SK-N-SH (cell line): ENCODE measurements at regions not wholly inside any gene's neighbourhood (a gene's known extent, or its start where the extent isn't known, plus 50 kb on each side); places are given as distances from the start of the nearest gene placed in this dataset.

Experiments
- CTCF ChIA-PET: fragments of 300-600, 350-600 bp; formaldehyde crosslinking; extraction: SDS; loops from one replicate; lab custom pipeline; 2021; lab: Yijun Ruan, JAX
- POLR2A ChIA-PET: fragments of 350-600 bp; sonication (Branson Sonifier 250); formaldehyde crosslinking; extraction: SDS; loops from one replicate; lab custom pipeline; 2020; ENCODE audit warnings: antibody characterized with exemption, inconsistent platforms; lab: Yijun Ruan, JAX
- DNase-seq: peaks from one replicate; pipeline ENCODE4 v3.0.0; 2012
- H2AFZ ChIP-seq: fragments of 200-600 bp; sonication (generic); 2 replicates; pipeline ENCODE4 v1.8.1; 2016; ENCODE audit warnings: antibody characterized with exemption, mild to moderate bottlenecking, low read depth
- H3F3A ChIP-seq: fragments of 200-600 bp; sonication (generic); replicated peaks from 2 replicates; pipeline ENCODE3; 2016; ENCODE audit warnings: antibody characterized with exemption, mild to moderate bottlenecking; ENCODE audit not compliant: insufficient read depth
- H3K27ac ChIP-seq, 2 experiments: fragments of 200-500 bp in 1 of 2; fragments of 200-600 bp in 1 of 2; sonication (Bioruptor generic) in 1 of 2; sonication (generic), shearing (Covaris generic) in 1 of 2; 2 replicates each; pipeline versions ENCODE4 v1.5.1 to v1.6.1; 2014 to 2016; ENCODE audit warnings: low read depth in 2 of 2, inconsistent platforms in 1 of 2, low read length in 1 of 2, mild to moderate bottlenecking in 1 of 2, mixed read lengths in 1 of 2
- H3K27me3 ChIP-seq: fragments of 200-600 bp; sonication (generic), shearing (Covaris generic); 2 replicates; pipeline ENCODE4 v1.6.1; 2016; ENCODE audit warnings: mixed run types; ENCODE audit not compliant: insufficient read depth
- H3K36me3 ChIP-seq, 2 experiments: fragments of 200-500 bp in 1 of 2; fragments of 200-600 bp in 1 of 2; sonication (Bioruptor generic) in 1 of 2; sonication (generic) in 1 of 2; replicated peaks in 1 of 2; 2 replicates each; pipeline versions ENCODE3 to v1.5.1; 2014 to 2016; ENCODE audit warnings: low read length in 1 of 2, mild to moderate bottlenecking in 1 of 2; ENCODE audit not compliant: insufficient read depth in 2 of 2, control insufficient read depth in 1 of 2
- H3K4me1 ChIP-seq, 2 experiments: fragments of 200-500 bp in 1 of 2; fragments of 200-600 bp in 1 of 2; sonication (Bioruptor generic) in 1 of 2; sonication (generic), shearing (Covaris generic) in 1 of 2; 2 replicates each; pipeline versions ENCODE4 v1.5.1 to v1.6.1; 2014 to 2016; ENCODE audit warnings: low read depth in 1 of 2, low read length in 1 of 2, mixed run types in 1 of 2; ENCODE audit not compliant: insufficient read depth in 2 of 2, control insufficient read depth in 1 of 2
- H3K4me2 ChIP-seq: fragments of 200-600 bp; sonication (generic), shearing (Covaris generic); 2 replicates; pipeline ENCODE4 v1.6.1; 2017; ENCODE audit warnings: mixed run types
- H3K4me3 ChIP-seq, 2 experiments: fragments of 200-500 bp in 1 of 2; fragments of 200-600 bp in 1 of 2; sonication (Bioruptor generic) in 1 of 2; sonication (generic), shearing (Covaris generic) in 1 of 2; 2 replicates each; pipeline versions ENCODE4 v1.5.1 to v1.8.1; 2014 to 2016; ENCODE audit warnings: low read depth in 2 of 2, inconsistent platforms in 1 of 2, low read length in 1 of 2, mild to moderate bottlenecking in 1 of 2, mixed read lengths in 1 of 2, moderate library complexity in 1 of 2
- H3K79me2 ChIP-seq: fragments of 200-600 bp; sonication (generic); 2 replicates; pipeline ENCODE4 v1.8.1; 2017; ENCODE audit warnings: mild to moderate bottlenecking; ENCODE audit not compliant: insufficient read depth
- H3K9ac ChIP-seq: fragments of 200-600 bp; sonication (generic); 2 replicates; pipeline ENCODE4 v1.6.1; 2017; ENCODE audit warnings: mixed run types
- H3K9me2 ChIP-seq: fragments of 200-600 bp; sonication (generic); 2 replicates; pipeline ENCODE4 v1.6.1; 2017; ENCODE audit warnings: mixed run types
- H3K9me3 ChIP-seq: fragments of 200-600 bp; sonication (generic); 2 replicates; pipeline ENCODE4 v1.6.1; 2017; ENCODE audit warnings: mixed run types, mild to moderate bottlenecking, moderate library complexity
- H4K20me1 ChIP-seq: fragments of 200-600 bp; sonication (generic); 2 replicates; pipeline ENCODE4 v1.6.1; 2017; ENCODE audit warnings: mild to moderate bottlenecking, mixed run types; ENCODE audit not compliant: insufficient read depth
- CHD2 ChIP-seq: fragments of 150-350 bp; IDR thresholded peaks from 2 replicates; pipeline ENCODE4 v1.6.1; 2018; ENCODE audit warnings: low read length; ENCODE audit not compliant: partially characterized antibody
- CTCF ChIP-seq: fragments of 200-600 bp; sonication (generic); IDR thresholded peaks from 2 replicates; pipeline ENCODE4 v1.6.1; 2017; ENCODE audit warnings: antibody characterized with exemption, mild to moderate bottlenecking, moderate library complexity
- ELF1 ChIP-seq: IDR thresholded peaks from 2 replicates; pipeline ENCODE4 v1.4.0; 2012
- EP300 ChIP-seq, 2 experiments: IDR thresholded peaks; 2 replicates each; pipeline versions ENCODE4 v1.4.0 to v1.6.1; 2012; ENCODE audit warnings: borderline replicate concordance in 1 of 2, low read depth in 1 of 2, low read length in 1 of 2
- FOSL2 ChIP-seq: IDR thresholded peaks from 2 replicates; pipeline ENCODE4 v1.4.0; 2012; ENCODE audit warnings: low read depth, mild to moderate bottlenecking, moderate library complexity, borderline replicate concordance
- FOXM1 ChIP-seq: IDR thresholded peaks from 2 replicates; pipeline ENCODE4 v1.4.0; 2012; ENCODE audit warnings: low read depth, mild to moderate bottlenecking
- GABPA ChIP-seq: IDR thresholded peaks from 2 replicates; pipeline ENCODE4 v1.4.0; 2012; ENCODE audit warnings: low read depth, mild to moderate bottlenecking
- IRF3 ChIP-seq: fragments of 150-350 bp; IDR thresholded peaks from 2 replicates; pipeline ENCODE4 v1.6.1; 2016; ENCODE audit warnings: mild to moderate bottlenecking, low read depth, low read length
- JUND ChIP-seq: IDR thresholded peaks from 2 replicates; pipeline ENCODE4 v1.4.0; 2012
- MAX ChIP-seq: IDR thresholded peaks from 2 replicates; pipeline ENCODE4 v1.4.0; 2012; ENCODE audit warnings: low read depth
- MEF2A ChIP-seq: IDR thresholded peaks from 2 replicates; pipeline ENCODE4 v1.4.0; 2012; ENCODE audit warnings: low read depth, borderline replicate concordance
- POLR2AphosphoS5 ChIP-seq: IDR thresholded peaks from 2 replicates; pipeline ENCODE4 v1.6.1; 2012; ENCODE audit warnings: low read depth, low read length
- RCOR1 ChIP-seq: fragments of 150-350 bp; IDR thresholded peaks from 2 replicates; pipeline ENCODE4 v1.6.1; 2017; ENCODE audit warnings: antibody characterized with exemption, low read length
- RFX5 ChIP-seq: IDR thresholded peaks from 2 replicates; pipeline ENCODE4 v1.6.1; 2012; ENCODE audit warnings: mild to moderate bottlenecking, improper control_type of control experiment, low read length
- SIN3A ChIP-seq: IDR thresholded peaks from 2 replicates; pipeline ENCODE4 v1.6.1; 2012; ENCODE audit warnings: low read depth, mild to moderate bottlenecking, low read length, moderate library complexity, borderline replicate concordance
- SMC3 ChIP-seq: IDR thresholded peaks from 2 replicates; pipeline ENCODE4 v1.6.1; 2012; ENCODE audit warnings: low read depth, low read length, improper control_type of control experiment
- TCF12 ChIP-seq: IDR thresholded peaks from 2 replicates; pipeline ENCODE4 v1.4.0; 2012
- YY1 ChIP-seq: IDR thresholded peaks from 2 replicates; pipeline ENCODE4 v1.4.0; 2012; ENCODE audit warnings: low read depth, mild to moderate bottlenecking
- WGBS: methylation state at CpG from one replicate; pipeline ENCODE4 v1.1.6; 2017; ENCODE audit warnings: low lambda C conversion rate; 5-methylcytosine and 5-hydroxymethylcytosine counted together

GRCh38 chr3:34948517-34948916 is 690.8 kb upstream of the ARPP21 start:
- POLR2A ChIA-PET, result no interaction called here

GRCh38 chr3:34955680-34956079 is 683.6 kb upstream of the ARPP21 start:
- Histone ChIP-seq H2AFZ (no peak overlapping the region), H3F3A (no peaks in the 10 kb centered on the region), H3K9ac (no peak overlapping the region), H3K4me1 (no peaks in the 10 kb centered on the region)
- POLR2A ChIA-PET, result no interaction called here
- no peak for TF ChIP-seq MAX
- no peak for TF ChIP-seq CHD2
- no peak for TF ChIP-seq YY1
- TF ChIP-seq POLR2AphosphoS5, result no peak
- no peak for TF ChIP-seq CTCF
- no peak for TF ChIP-seq IRF3
- TF ChIP-seq GABPA, result no peak
- TF ChIP-seq JUND, result no peak
- no peak for TF ChIP-seq FOSL2
- no peak for TF ChIP-seq MEF2A
- TF ChIP-seq, all 33 proteins: peak for 0
- H3K79me2 ChIP-seq, result no peaks in the 10 kb centered on the region
- no peaks in the 10 kb centered on the region for H3K9me2 ChIP-seq
- no peaks in the 10 kb centered on the region for H3K36me3 ChIP-seq
- 0% methylated on average over 1 of the region's 1 CpG for WGBS
- CTCF ChIA-PET, result no interaction called here
- H3K4me3 ChIP-seq, result no peak overlapping the region
- no peak overlapping the region for H3K27ac ChIP-seq
- DNase-seq, result no peak
- H4K20me1 ChIP-seq, result no peaks in the 10 kb centered on the region
- no peaks in the 10 kb centered on the region for H3K9me3 ChIP-seq
- no peak overlapping the region for H3K4me2 ChIP-seq
- H3K27me3 ChIP-seq, result no peaks in the 10 kb centered on the region

More at GRCh38 chr3:34948517-34948916, 690.8 kb upstream of the ARPP21 start:
- Histone ChIP-seq H3K79me2 (no peaks in the 10 kb centered on the region), H3K4me1 (no peaks in the 10 kb centered on the region), H2AFZ (no peak overlapping the region), H3K9ac (no peak overlapping the region), H3K36me3 (no peaks in the 10 kb centered on the region), H3K4me3 (no peak overlapping the region)
- 31% methylated on average over 1 of the region's 1 CpG for WGBS
- CTCF ChIA-PET, result no interaction called here
- TF ChIP-seq MEF2A, result no peak
- TF ChIP-seq CTCF, result no peak
- TF ChIP-seq FOXM1, result no peak
- TF ChIP-seq POLR2AphosphoS5, result no peak
- no peak for TF ChIP-seq SMC3
- no peak for TF ChIP-seq RFX5
- no peak for TF ChIP-seq EP300 (IDR thresholded peaks at IDR 0.05; ENCODE audit: borderline replicate concordance in 1 of 2, low read depth in 1 of 2, low read length in 1 of 2)
- no peak for TF ChIP-seq SIN3A
- no peak for TF ChIP-seq ELF1
- no peak for TF ChIP-seq RCOR1
- TF ChIP-seq TCF12, result no peak
- TF ChIP-seq, all 33 proteins: peak for 0
- Histone ChIP-seq H3K27ac (no peak overlapping the region), H3K27me3 (no peaks in the 10 kb centered on the region), H3F3A (no peaks in the 10 kb centered on the region), H3K9me2 (no peaks in the 10 kb centered on the region), H3K9me3 (no peaks in the 10 kb centered on the region), H3K4me2 (no peak overlapping the region), H4K20me1 (no peaks in the 10 kb centered on the region)
- no peak for DNase-seq
